ENCODE measurements at regions not wholly inside any gene's neighbourhood (a gene's known extent, or its start where the extent isn't known, plus 50 kb on each side); places are given as distances from the start of the nearest gene placed in this dataset.

DNA sequence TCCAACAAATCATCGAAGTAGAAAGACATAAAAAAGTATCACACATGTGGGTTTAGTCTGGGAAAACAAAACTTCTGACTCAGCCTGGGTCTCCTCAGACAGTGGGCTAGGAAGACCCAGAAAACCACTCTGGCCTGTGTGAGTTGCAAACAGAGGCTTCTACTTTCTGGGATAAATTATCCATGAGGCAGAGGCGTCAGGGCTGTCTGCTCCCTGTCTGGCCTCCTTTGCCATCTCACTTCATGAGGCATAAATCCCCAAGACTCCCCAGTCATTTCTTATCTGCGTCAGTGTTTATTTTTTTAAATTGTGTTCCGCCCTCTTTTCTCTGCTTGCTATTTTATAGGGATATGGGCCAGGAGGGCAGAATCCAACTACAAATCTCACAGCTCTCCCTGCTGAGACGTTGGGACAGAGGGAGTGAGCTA lies 80.6 kb upstream of the TRABD2B start:
- TF ChIP-seq ARNTL (CRISPR knock-in tag; IDR thresholded peaks at IDR 0.05; ENCODE audit: borderline replicate concordance, low read depth) (no peak), ZNF8 (CRISPR knock-in tag; IDR thresholded peaks at IDR 0.05) (no peak), ZFP30 (CRISPR knock-in tag; IDR thresholded peaks at IDR 0.05) (no peak), GLIS3 (CRISPR knock-in tag; IDR thresholded peaks at IDR 0.05) (no peak), CSDC2 (CRISPR knock-in tag; IDR thresholded peaks at IDR 0.05) (no peak), RARB (CRISPR knock-in tag; IDR thresholded peaks at IDR 0.05) (no peak), SNAI2 (CRISPR knock-in tag; IDR thresholded peaks at IDR 0.05) (no peak)
- TF ChIP-seq, protein P1, sequence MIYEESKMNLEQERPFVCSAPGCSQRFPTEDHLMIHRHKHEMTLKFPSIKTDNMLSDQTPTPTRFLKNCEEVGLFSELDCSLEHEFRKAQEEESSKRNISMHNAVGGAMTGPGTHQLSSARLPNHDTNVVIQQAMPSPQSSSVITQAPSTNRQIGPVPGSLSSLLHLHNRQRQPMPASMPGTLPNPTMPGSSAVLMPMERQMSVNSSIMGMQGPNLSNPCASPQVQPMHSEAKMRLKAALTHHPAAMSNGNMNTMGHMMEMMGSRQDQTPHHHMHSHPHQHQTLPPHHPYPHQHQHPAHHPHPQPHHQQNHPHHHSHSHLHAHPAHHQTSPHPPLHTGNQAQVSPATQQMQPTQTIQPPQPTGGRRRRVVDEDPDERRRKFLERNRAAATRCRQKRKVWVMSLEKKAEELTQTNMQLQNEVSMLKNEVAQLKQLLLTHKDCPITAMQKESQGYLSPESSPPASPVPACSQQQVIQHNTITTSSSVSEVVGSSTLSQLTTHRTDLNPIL (CRISPR knock-in tag; IDR thresholded peaks at IDR 0.05; ENCODE audit: low read depth), result no peak
- TF ChIP-seq, protein P2, sequence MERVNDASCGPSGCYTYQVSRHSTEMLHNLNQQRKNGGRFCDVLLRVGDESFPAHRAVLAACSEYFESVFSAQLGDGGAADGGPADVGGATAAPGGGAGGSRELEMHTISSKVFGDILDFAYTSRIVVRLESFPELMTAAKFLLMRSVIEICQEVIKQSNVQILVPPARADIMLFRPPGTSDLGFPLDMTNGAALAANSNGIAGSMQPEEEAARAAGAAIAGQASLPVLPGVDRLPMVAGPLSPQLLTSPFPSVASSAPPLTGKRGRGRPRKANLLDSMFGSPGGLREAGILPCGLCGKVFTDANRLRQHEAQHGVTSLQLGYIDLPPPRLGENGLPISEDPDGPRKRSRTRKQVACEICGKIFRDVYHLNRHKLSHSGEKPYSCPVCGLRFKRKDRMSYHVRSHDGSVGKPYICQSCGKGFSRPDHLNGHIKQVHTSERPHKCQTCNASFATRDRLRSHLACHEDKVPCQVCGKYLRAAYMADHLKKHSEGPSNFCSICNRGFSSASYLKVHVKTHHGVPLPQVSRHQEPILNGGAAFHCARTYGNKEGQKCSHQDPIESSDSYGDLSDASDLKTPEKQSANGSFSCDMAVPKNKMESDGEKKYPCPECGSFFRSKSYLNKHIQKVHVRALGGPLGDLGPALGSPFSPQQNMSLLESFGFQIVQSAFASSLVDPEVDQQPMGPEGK (CRISPR knock-in tag; IDR thresholded peaks at IDR 0.05; ENCODE audit: borderline replicate concordance), result no peak
- ATAC-seq, result no peak

DNA sequence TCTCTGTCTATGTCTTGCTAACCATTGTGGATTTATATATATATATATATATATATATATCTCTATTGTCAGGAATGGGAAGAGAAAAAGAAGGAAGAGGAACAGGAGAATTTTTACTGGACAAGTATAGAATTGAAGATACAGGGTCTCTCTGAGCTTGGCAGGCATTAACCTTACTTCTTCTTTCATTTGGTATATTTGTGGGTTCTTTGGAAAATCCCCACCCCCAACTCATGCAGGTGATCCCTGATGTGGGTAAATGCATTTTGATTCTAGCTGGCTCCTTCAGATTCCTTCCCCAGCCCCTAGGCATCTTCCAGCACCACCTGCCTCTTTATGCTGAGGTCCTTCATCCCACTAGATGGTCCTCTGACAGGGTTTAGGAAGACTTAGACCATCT lies 78.8 kb upstream of the TRABD2B start:
- ATAC-seq, result no peak
- TF ChIP-seq RARB (CRISPR knock-in tag; IDR thresholded peaks at IDR 0.05) (no peak), ARNTL (CRISPR knock-in tag; IDR thresholded peaks at IDR 0.05; ENCODE audit: borderline replicate concordance, low read depth) (no peak), ZFP3 (CRISPR knock-in tag; IDR thresholded peaks at IDR 0.05) (no peak), ZNF70 (CRISPR knock-in tag; IDR thresholded peaks at IDR 0.05) (no peak), ZNF565 (CRISPR knock-in tag; conservative IDR thresholded peaks at IDR 0.05; ENCODE audit: low read depth) (no peak), ZNF8 (CRISPR knock-in tag; IDR thresholded peaks at IDR 0.05) (no peak), OSR1 (CRISPR knock-in tag; IDR thresholded peaks at IDR 0.05) (no peak), TOX (CRISPR knock-in tag; IDR thresholded peaks at IDR 0.05; ENCODE audit: borderline replicate concordance) (no peak), BACH2 (CRISPR knock-in tag; IDR thresholded peaks at IDR 0.05; ENCODE audit: borderline replicate concordance) (no peak), ISL1 (CRISPR knock-in tag; IDR thresholded peaks at IDR 0.05) (no peak), GLIS3 (CRISPR knock-in tag; IDR thresholded peaks at IDR 0.05) (no peak), ESRRG (CRISPR knock-in tag; IDR thresholded peaks at IDR 0.05) (no peak), SNAI2 (CRISPR knock-in tag; IDR thresholded peaks at IDR 0.05) (no peak), ZC3H10 (CRISPR knock-in tag; IDR thresholded peaks at IDR 0.05) (no peak), ZFP30 (CRISPR knock-in tag; IDR thresholded peaks at IDR 0.05) (no peak), TCF4 (CRISPR knock-in tag; IDR thresholded peaks at IDR 0.05; ENCODE audit: borderline replicate concordance) (no peak)
- TF ChIP-seq, protein P1 (CRISPR knock-in tag; IDR thresholded peaks at IDR 0.05; ENCODE audit: low read depth), result no peak
- TF ChIP-seq, protein P2 (CRISPR knock-in tag; IDR thresholded peaks at IDR 0.05; ENCODE audit: borderline replicate concordance), result no peak
- TF ChIP-seq, protein P3, sequence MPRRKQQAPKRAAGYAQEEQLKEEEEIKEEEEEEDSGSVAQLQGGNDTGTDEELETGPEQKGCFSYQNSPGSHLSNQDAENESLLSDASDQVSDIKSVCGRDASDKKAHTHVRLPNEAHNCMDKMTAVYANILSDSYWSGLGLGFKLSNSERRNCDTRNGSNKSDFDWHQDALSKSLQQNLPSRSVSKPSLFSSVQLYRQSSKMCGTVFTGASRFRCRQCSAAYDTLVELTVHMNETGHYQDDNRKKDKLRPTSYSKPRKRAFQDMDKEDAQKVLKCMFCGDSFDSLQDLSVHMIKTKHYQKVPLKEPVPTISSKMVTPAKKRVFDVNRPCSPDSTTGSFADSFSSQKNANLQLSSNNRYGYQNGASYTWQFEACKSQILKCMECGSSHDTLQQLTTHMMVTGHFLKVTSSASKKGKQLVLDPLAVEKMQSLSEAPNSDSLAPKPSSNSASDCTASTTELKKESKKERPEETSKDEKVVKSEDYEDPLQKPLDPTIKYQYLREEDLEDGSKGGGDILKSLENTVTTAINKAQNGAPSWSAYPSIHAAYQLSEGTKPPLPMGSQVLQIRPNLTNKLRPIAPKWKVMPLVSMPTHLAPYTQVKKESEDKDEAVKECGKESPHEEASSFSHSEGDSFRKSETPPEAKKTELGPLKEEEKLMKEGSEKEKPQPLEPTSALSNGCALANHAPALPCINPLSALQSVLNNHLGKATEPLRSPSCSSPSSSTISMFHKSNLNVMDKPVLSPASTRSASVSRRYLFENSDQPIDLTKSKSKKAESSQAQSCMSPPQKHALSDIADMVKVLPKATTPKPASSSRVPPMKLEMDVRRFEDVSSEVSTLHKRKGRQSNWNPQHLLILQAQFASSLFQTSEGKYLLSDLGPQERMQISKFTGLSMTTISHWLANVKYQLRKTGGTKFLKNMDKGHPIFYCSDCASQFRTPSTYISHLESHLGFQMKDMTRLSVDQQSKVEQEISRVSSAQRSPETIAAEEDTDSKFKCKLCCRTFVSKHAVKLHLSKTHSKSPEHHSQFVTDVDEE (CRISPR knock-in tag; IDR thresholded peaks at IDR 0.05), result no peak
- TF ChIP-seq, protein P4, sequence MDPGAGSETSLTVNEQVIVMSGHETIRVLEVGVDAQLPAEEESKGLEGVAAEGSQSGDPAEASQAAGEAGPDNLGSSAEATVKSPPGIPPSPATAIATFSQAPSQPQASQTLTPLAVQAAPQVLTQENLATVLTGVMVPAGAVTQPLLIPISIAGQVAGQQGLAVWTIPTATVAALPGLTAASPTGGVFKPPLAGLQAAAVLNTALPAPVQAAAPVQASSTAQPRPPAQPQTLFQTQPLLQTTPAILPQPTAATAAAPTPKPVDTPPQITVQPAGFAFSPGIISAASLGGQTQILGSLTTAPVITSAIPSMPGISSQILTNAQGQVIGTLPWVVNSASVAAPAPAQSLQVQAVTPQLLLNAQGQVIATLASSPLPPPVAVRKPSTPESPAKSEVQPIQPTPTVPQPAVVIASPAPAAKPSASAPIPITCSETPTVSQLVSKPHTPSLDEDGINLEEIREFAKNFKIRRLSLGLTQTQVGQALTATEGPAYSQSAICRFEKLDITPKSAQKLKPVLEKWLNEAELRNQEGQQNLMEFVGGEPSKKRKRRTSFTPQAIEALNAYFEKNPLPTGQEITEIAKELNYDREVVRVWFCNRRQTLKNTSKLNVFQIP (CRISPR knock-in tag; IDR thresholded peaks at IDR 0.05; ENCODE audit: borderline replicate concordance, low read depth), result no peak

Measured in SK-N-SH treated with all-trans-retinoic acid at 6 μM for 48 hours (cell line).